ENCODE measurements at regions not wholly inside any gene's neighbourhood (a gene's known extent, or its start where the extent isn't known, plus 50 kb on each side); places are given as distances from the start of the nearest gene placed in this dataset.
"Not testable (repeated sequence)": the region's sequence is repeated elsewhere in the genome, so short reads cannot be mapped to it uniquely, and the experiment has no call there.

DNA sequence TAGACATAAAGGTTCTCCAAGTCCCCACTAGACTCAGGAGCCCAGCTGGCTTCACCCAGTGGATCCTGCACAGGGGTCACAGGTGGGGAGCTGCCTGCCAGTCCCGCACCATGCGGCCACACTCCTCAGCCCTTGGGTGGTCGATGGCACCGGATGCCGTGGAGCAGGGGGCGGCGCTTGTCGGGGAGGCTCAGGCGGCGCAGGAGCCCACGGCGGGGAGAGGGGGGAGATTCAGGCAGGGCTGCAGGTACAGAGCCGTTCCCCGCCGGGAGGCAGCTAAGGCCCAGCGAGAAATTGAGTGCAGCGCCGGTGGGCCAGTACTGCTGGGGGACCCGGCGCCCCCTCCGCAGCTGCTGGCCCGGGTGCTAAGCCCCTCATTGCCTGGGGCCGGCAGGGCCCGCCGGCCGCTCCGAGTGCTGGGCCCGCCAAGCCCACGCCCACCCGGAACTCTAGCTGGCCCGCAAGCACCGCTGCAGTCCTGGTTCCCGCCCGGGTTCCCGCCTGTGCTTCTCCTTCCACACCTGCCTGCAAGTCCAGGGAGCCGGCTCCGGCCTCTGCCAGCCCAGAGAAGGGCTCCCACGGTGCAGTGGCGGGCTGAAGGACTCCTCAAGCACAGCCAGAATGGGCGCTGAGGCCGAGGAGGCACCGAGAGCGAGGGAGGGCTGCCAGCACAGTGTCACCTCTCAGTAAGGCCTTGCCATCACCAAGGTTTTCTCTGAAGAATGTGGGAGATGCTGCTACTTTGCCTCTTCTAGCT, 58.4 kb upstream of the PPP1R12A start:
- no peak for DNase-seq (ENCODE audit: low read depth)

- no peak for DNase-seq (ENCODE audit: low read depth)
These were observed 56.7 kb upstream of the PPP1R12A start for GRCh38 chr12:79991586-79991985.

DNA sequence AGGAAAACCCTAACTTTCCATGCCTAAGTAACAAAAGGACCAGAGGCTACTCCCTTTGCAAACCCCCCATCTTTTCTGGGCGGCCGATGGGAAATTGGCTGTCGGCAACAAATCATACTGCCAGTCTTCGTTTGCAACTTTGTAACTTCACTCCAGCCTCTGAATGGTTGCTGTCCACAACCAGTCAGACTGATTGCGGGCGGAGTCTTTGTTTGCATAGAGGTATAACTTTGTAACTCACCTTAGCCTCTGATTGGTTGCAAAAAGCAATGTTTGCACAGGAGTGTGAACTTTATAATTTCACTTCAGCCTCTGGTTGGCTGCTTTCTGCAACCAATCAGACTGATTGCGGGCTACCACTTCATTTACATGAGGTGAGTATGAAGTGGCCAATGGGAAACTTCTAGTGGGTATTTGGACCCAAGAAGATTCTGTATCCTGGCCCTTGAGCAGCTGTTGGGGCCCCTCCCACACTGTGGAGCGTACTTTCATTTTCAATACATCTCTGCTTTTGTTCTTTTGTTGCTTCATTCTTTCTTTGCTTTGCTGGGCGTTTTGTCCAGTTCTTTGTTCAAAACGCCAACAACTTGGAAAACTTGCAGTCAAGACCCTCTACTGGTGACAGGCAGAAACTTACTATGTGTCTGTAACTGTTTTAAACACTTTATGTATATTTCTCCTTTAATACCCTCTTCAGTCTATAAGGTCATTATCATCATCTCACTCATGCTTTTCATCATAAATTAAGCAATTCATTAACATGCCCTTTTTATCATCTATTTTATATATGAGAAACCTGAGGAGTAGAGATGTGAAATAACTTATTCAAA, 55.8 kb upstream of the PPP1R12A start:
- DNase-seq (ENCODE audit: low read depth): not testable (repeated sequence)

GRCh38 chr12:79988368-79988767, 53.5 kb upstream of the PPP1R12A start:
- no peak for DNase-seq (ENCODE audit: low read depth)

- no peak for DNase-seq (ENCODE audit: low read depth)
These were observed 52.8 kb upstream of the PPP1R12A start for GRCh38 chr12:79987731-79988130.

All from myocyte (in vitro differentiated cells).